ENCODE measurements at regions not wholly inside any gene's neighbourhood (a gene's known extent, or its start where the extent isn't known, plus 50 kb on each side); places are given as distances from the start of the nearest gene placed in this dataset.

DNA sequence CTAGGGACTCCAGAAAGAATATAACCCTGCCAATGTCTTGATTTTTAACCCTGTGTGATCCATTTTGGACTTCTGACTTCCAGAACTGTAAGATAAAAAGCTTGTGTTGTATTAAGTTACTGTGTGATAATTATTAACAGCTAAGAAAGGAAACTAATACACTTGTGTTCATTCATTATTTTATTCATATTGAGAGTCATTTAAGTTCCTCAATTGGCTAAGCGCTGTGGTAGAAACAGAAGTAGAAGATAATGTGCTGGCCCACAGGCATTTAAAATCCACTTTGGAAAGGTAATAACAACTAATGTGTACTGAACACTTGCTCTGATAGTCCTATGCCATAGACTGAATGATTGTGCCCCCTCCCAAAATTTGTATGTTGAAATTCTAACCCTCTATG is 471.7 kb upstream of the GHITM start:
- H3K4me1 ChIP-seq (ENCODE audit: insufficient read depth): no peaks in the 10 kb centered on the region
- TF ChIP-seq, protein P1, sequence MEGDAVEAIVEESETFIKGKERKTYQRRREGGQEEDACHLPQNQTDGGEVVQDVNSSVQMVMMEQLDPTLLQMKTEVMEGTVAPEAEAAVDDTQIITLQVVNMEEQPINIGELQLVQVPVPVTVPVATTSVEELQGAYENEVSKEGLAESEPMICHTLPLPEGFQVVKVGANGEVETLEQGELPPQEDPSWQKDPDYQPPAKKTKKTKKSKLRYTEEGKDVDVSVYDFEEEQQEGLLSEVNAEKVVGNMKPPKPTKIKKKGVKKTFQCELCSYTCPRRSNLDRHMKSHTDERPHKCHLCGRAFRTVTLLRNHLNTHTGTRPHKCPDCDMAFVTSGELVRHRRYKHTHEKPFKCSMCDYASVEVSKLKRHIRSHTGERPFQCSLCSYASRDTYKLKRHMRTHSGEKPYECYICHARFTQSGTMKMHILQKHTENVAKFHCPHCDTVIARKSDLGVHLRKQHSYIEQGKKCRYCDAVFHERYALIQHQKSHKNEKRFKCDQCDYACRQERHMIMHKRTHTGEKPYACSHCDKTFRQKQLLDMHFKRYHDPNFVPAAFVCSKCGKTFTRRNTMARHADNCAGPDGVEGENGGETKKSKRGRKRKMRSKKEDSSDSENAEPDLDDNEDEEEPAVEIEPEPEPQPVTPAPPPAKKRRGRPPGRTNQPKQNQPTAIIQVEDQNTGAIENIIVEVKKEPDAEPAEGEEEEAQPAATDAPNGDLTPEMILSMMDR (IDR thresholded peaks at IDR 0.05): no peak
- TF ChIP-seq EP300 (IDR thresholded peaks at IDR 0.05): no peak
- TF ChIP-seq POLR2A (IDR thresholded peaks at IDR 0.05): no peak
- no peak overlapping the region for H3K27ac ChIP-seq
- no peak for DNase-seq
- H3K9me3 ChIP-seq: no peaks in the 10 kb centered on the region
- intact Hi-C loops (cut with DNase I): no loop called here
- no peaks in the 10 kb centered on the region for H3K36me3 ChIP-seq
- H3K27me3 ChIP-seq: no peaks in the 10 kb centered on the region
- no peak overlapping the region for H3K4me3 ChIP-seq
- 94 to 98% (median 97%) methylated on average over 1 of the region's 1 CpG for WGBS, 3 donors

- Histone ChIP-seq H3K4me1 (ENCODE audit: insufficient read depth) (no peaks in the 10 kb centered on the region), H3K36me3 (no peaks in the 10 kb centered on the region), H3K4me3 (no peak overlapping the region), H3K27me3 (no peaks in the 10 kb centered on the region), H3K9me3 (no peaks in the 10 kb centered on the region), H3K27ac (no peak overlapping the region)
- TF ChIP-seq POLR2A (IDR thresholded peaks at IDR 0.05) (no peak), EP300 (IDR thresholded peaks at IDR 0.05) (no peak)
- TF ChIP-seq, protein P1 (IDR thresholded peaks at IDR 0.05): no peak
- WGBS, 3 donors: 50 to 80% (median 80%) methylated on average over 3 of the region's 3 CpGs
- no peak for DNase-seq
- intact Hi-C loops (cut with DNase I): no loop called here
These were observed 466.0 kb upstream of the GHITM start for GRCh38 chr10:83673316-83673715.

GRCh38 chr10:83677795-83678194 is 461.5 kb upstream of the GHITM start:
- WGBS, 3 donors: 42 to 52% (median 44%) methylated on average over 4 of the region's 4 CpGs
- Histone ChIP-seq H3K27ac (no peak overlapping the region), H3K9me3 (no peaks in the 10 kb centered on the region), H3K36me3 (no peaks in the 10 kb centered on the region), H3K4me3 (no peak overlapping the region), H3K27me3 (no peaks in the 10 kb centered on the region), H3K4me1 (ENCODE audit: insufficient read depth) (no peaks in the 10 kb centered on the region)
- intact Hi-C loops (cut with DNase I): no loop called here
- no peak for TF ChIP-seq EP300 (IDR thresholded peaks at IDR 0.05)
- TF ChIP-seq, protein P1 (IDR thresholded peaks at IDR 0.05): no peak
- no peak for TF ChIP-seq POLR2A (IDR thresholded peaks at IDR 0.05)
- no peak for DNase-seq

DNA sequence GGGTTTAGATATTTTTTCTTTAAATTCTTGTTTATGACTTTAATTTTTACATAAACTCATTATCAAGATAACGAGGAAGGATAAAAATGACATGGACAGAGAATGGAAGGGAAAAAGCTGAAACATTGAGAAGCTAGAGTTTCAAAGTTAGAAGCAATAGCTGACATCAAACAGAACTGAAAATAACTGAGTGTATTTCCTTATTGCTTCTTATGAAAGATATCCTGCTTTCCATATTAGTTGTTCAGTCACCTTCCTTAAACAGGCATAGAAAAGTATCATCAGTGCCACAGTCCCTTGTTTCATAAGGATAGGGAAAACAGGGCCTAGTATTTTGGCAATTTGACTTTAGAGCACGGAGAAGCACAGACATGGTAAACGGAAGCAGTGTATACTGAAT is 460.5 kb upstream of the GHITM start:
- no peak overlapping the region for H3K27ac ChIP-seq
- WGBS, 3 donors: 89 to 91% (median 90%) methylated on average over 3 of the region's 3 CpGs
- H3K9me3 ChIP-seq: no peaks in the 10 kb centered on the region
- H3K4me3 ChIP-seq: no peak overlapping the region
- DNase-seq: no peak
- H3K4me1 ChIP-seq (ENCODE audit: insufficient read depth): no peaks in the 10 kb centered on the region
- intact Hi-C loops (cut with DNase I): no loop called here
- no peaks in the 10 kb centered on the region for H3K27me3 ChIP-seq
- TF ChIP-seq POLR2A (IDR thresholded peaks at IDR 0.05): no peak
- TF ChIP-seq, protein P1 (IDR thresholded peaks at IDR 0.05): no peak
- no peak for TF ChIP-seq EP300 (IDR thresholded peaks at IDR 0.05)
- no peaks in the 10 kb centered on the region for H3K36me3 ChIP-seq

DNA sequence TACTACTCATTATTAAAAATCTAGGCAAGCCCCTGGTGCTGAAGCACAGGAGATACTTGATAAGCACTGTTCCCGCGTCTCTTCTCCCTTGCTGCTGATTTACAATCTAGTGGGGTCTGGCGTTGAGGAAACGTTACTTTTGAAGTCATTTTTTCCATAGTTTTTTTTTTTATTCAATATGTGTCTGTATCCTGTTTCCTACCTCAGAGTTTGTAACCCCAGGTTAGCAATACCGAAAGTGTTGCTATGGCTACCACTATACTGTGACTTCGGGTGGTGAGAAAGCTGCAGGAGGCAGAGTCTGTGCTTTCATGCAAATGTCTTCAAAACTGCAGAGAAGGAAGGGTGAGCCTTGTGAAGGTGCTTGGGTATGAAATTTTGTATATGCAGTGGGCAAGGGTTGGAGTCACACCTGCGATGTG is 458.8 kb upstream of the GHITM start:
- H3K27ac ChIP-seq: no peak overlapping the region
- no peaks in the 10 kb centered on the region for H3K27me3 ChIP-seq
- no peaks in the 10 kb centered on the region for H3K4me1 ChIP-seq (ENCODE audit: insufficient read depth)
- no peaks in the 10 kb centered on the region for H3K9me3 ChIP-seq
- WGBS, 3 donors: 72 to 74% (median 73%) methylated on average over 7 of the region's 7 CpGs
- no peak overlapping the region for H3K4me3 ChIP-seq
- intact Hi-C loops (cut with DNase I): no loop called here
- H3K36me3 ChIP-seq: no peaks in the 10 kb centered on the region
- no peak for DNase-seq
- TF ChIP-seq, protein P1 (IDR thresholded peaks at IDR 0.05): no peak
- TF ChIP-seq POLR2A (IDR thresholded peaks at IDR 0.05): no peak
- TF ChIP-seq EP300 (IDR thresholded peaks at IDR 0.05): no peak
